Adrenal gland (tissue), 5 donors: ENCODE measurements at regions not wholly inside any gene's neighbourhood (a gene's known extent, or its start where the extent isn't known, plus 50 kb on each side); places are given as distances from the start of the nearest gene placed in this dataset.

Experiments
- CTCF ChIP-seq, 6 experiments: fragments of 450-650 bp in 4 of 6; fragments of 200-600 bp in 2 of 6; sonication (generic) in 1 of 6; IDR thresholded peaks; 1 replicate in 5 of 6; 2 replicates in 1 of 6; pipeline versions ENCODE4 v1.5.1 to v1.8.0; 2016 to 2021; ENCODE audit warnings: antibody characterized with exemption in 6 of 6, mild to moderate bottlenecking in 2 of 6, moderate library complexity in 1 of 6
- POLR2A ChIP-seq, 2 donors: fragments of 450-650 bp; IDR thresholded peaks; one replicate each; pipeline ENCODE4 v1.6.1; 2017; ENCODE audit warnings: antibody characterized with exemption in 2 of 2, mild to moderate bottlenecking in 2 of 2, moderate library complexity in 1 of 2
- donor health status: DM: no; HTN: no; CAD: no.

GRCh38 chr18:37783771-37784170, 218.2 kb upstream of the CELF4 start:
- TF ChIP-seq CTCF (IDR thresholded peaks at IDR 0.05) (no peak), POLR2A (IDR thresholded peaks at IDR 0.05) (no peak)
